ENCODE measurements at regions not wholly inside any gene's neighbourhood (a gene's known extent, or its start where the extent isn't known, plus 50 kb on each side); places are given as distances from the start of the nearest gene placed in this dataset.

- Histone ChIP-seq H3F3A (ENCODE audit: insufficient read depth) (no peaks in the 10 kb centered on the region), H3K4me3 (ENCODE audit: insufficient read depth, low read length, poor library complexity, severe bottlenecking) (no peak overlapping the region), H3K79me2 (ENCODE audit: insufficient read depth, low read length) (no peaks in the 10 kb centered on the region), H3K9me2 (replicated peaks; ENCODE audit: insufficient read depth, low read length) (no peaks in the 10 kb centered on the region), H3K27me3 (ENCODE audit: low read length) (no peaks in the 10 kb centered on the region), H2AFZ (ENCODE audit: low read depth, low read length, severe bottlenecking) (no peak overlapping the region), H3K9ac (ENCODE audit: low read length) (no peak overlapping the region), H3K27ac (ENCODE audit: low read depth, low read length) (no peak overlapping the region), H3K9me3 (ENCODE audit: insufficient read depth, low read length) (no peaks in the 10 kb centered on the region), H4K20me1 (ENCODE audit: low read depth, low read length) (no peaks in the 10 kb centered on the region), H3K4me2 (ENCODE audit: low read depth, low read length, poor library complexity, severe bottlenecking) (no peak overlapping the region), H3K36me3 (ENCODE audit: low read length) (no peaks in the 10 kb centered on the region)
- TF ChIP-seq EZH2phosphoT487 (conservative IDR thresholded peaks at IDR 0.05; ENCODE audit: low read length): no peak
- TF ChIP-seq CTCF (IDR thresholded peaks at IDR 0.05; ENCODE audit: insufficient read depth, low read length, poor library complexity, severe bottlenecking): no peak
Measured at GRCh38 chr10:127802531-127803095, 65.6 kb downstream of the FOXI2 start.

- no peaks in the 10 kb centered on the region for H3F3A ChIP-seq (ENCODE audit: insufficient read depth)
- H3K4me3 ChIP-seq (ENCODE audit: insufficient read depth, low read length, poor library complexity, severe bottlenecking): no peak overlapping the region
- no peaks in the 10 kb centered on the region for H3K9me3 ChIP-seq (ENCODE audit: insufficient read depth, low read length)
- H3K9ac ChIP-seq (ENCODE audit: low read length): no peak overlapping the region
- H2AFZ ChIP-seq (ENCODE audit: low read depth, low read length, severe bottlenecking): no peak overlapping the region
- no peaks in the 10 kb centered on the region for H3K9me2 ChIP-seq (replicated peaks; ENCODE audit: insufficient read depth, low read length)
- H3K27me3 ChIP-seq (ENCODE audit: low read length): no peaks in the 10 kb centered on the region
- H3K79me2 ChIP-seq (ENCODE audit: insufficient read depth, low read length): no peaks in the 10 kb centered on the region
- H3K4me2 ChIP-seq (ENCODE audit: low read depth, low read length, poor library complexity, severe bottlenecking): no peak overlapping the region
- TF ChIP-seq EZH2phosphoT487 (conservative IDR thresholded peaks at IDR 0.05; ENCODE audit: low read length) (no peak), CTCF (IDR thresholded peaks at IDR 0.05; ENCODE audit: insufficient read depth, low read length, poor library complexity, severe bottlenecking) (no peak)
- H3K36me3 ChIP-seq (ENCODE audit: low read length): no peaks in the 10 kb centered on the region
- no peaks in the 10 kb centered on the region for H4K20me1 ChIP-seq (ENCODE audit: low read depth, low read length)
- no peak overlapping the region for H3K27ac ChIP-seq (ENCODE audit: low read depth, low read length)
Measured at GRCh38 chr10:127804696-127805095, 67.7 kb downstream of the FOXI2 start.

- H3K9me3 ChIP-seq (ENCODE audit: insufficient read depth, low read length): no peaks in the 10 kb centered on the region
- H3K36me3 ChIP-seq (ENCODE audit: low read length): no peaks in the 10 kb centered on the region
- no peaks in the 10 kb centered on the region for H3K27me3 ChIP-seq (ENCODE audit: low read length)
- H3K79me2 ChIP-seq (ENCODE audit: insufficient read depth, low read length): no peaks in the 10 kb centered on the region
- H3F3A ChIP-seq (ENCODE audit: insufficient read depth): no peaks in the 10 kb centered on the region
- H3K4me3 ChIP-seq (ENCODE audit: insufficient read depth, low read length, poor library complexity, severe bottlenecking): no peak overlapping the region
- no peak overlapping the region for H3K27ac ChIP-seq (ENCODE audit: low read depth, low read length)
- TF ChIP-seq EZH2phosphoT487 (conservative IDR thresholded peaks at IDR 0.05; ENCODE audit: low read length) (no peak), CTCF (IDR thresholded peaks at IDR 0.05; ENCODE audit: insufficient read depth, low read length, poor library complexity, severe bottlenecking) (no peak)
- no peak overlapping the region for H3K9ac ChIP-seq (ENCODE audit: low read length)
- H3K9me2 ChIP-seq (replicated peaks; ENCODE audit: insufficient read depth, low read length): no peaks in the 10 kb centered on the region
- H2AFZ ChIP-seq (ENCODE audit: low read depth, low read length, severe bottlenecking): no peak overlapping the region
- H3K4me2 ChIP-seq (ENCODE audit: low read depth, low read length, poor library complexity, severe bottlenecking): no peak overlapping the region
- H4K20me1 ChIP-seq (ENCODE audit: low read depth, low read length): no peaks in the 10 kb centered on the region
Measured at GRCh38 chr10:127805950-127806349, 69.0 kb downstream of the FOXI2 start.

All from SU-DHL-6 (cell line).